ENCODE measurements at regions not wholly inside any gene's neighbourhood (a gene's known extent, or its start where the extent isn't known, plus 50 kb on each side); places are given as distances from the start of the nearest gene placed in this dataset.

DNA sequence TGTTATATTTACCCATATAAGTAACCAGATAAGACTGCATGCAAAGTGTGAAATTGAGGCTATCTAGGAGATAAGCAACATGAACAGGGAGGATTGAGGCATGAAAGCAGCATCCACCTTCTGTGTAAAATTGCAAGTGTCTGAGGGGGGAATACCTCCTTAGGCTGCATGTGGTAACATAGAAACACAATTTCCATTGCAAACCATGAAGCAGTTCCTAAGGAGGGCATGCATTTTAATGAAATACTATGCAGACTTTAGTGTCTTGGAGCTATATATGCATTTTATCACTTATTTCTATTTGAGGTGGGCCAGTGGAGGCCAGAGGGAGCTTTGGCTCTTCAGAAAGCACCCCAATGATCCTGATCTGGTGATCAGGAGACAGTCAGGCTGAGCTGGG, 160.2 kb downstream of the C11orf91 start:
- Histone ChIP-seq H3K27ac (ENCODE audit: low read depth in 2 of 2, low read length in 2 of 2) (no peak overlapping the region), H3K27me3 (ENCODE audit: control insufficient read depth, insufficient read depth, low read length) (no peaks in the 10 kb centered on the region), H3K4me1 (ENCODE audit: control insufficient read depth in 2 of 3, insufficient read depth in 2 of 3, low read depth in 1 of 3, low read length in 3 of 3) (no peaks in the 10 kb centered on the region), H3K36me3 (ENCODE audit: control insufficient read depth in 2 of 3, insufficient read depth in 3 of 3, low read length in 3 of 3) (no peaks in the 10 kb centered on the region), H3K9ac (ENCODE audit: low read length in 3 of 3) (no peak overlapping the region), H3K9me3 (ENCODE audit: control insufficient read depth in 2 of 3, insufficient read depth in 1 of 3, low read length in 3 of 3) (peaks cover 0 to 2% (median 0%) of the 10 kb centered on the region in 3 donors), H3K4me3 (ENCODE audit: low read length in 3 of 3) (no peak overlapping the region)
- DNase-seq = no peak
- intact Hi-C loops (cut with DNase I) = no loop called here
- TF ChIP-seq, protein P1, sequence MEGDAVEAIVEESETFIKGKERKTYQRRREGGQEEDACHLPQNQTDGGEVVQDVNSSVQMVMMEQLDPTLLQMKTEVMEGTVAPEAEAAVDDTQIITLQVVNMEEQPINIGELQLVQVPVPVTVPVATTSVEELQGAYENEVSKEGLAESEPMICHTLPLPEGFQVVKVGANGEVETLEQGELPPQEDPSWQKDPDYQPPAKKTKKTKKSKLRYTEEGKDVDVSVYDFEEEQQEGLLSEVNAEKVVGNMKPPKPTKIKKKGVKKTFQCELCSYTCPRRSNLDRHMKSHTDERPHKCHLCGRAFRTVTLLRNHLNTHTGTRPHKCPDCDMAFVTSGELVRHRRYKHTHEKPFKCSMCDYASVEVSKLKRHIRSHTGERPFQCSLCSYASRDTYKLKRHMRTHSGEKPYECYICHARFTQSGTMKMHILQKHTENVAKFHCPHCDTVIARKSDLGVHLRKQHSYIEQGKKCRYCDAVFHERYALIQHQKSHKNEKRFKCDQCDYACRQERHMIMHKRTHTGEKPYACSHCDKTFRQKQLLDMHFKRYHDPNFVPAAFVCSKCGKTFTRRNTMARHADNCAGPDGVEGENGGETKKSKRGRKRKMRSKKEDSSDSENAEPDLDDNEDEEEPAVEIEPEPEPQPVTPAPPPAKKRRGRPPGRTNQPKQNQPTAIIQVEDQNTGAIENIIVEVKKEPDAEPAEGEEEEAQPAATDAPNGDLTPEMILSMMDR (IDR thresholded peaks at IDR 0.05; ENCODE audit: borderline replicate concordance, extremely low read depth, insufficient read depth) = no peak
- no peak for FAIRE-seq

DNA sequence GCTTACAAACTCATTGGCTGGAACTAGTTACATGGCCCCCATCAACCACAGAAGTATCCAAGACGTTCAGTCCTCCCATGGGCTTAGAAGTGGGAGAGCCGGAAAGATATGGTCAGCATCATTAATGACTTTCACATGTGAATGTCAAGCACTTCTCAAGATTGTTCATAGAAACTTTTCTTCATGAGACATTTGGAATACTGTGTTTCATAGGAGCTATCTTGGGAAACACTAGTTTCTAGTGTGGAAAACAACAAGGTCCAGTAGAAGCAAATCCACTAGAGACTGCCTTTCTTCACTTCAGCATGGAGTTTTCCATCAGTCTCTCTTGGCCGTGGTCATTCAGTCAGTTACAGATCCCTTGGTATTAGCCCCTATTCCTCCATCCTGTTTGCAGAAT, 160.9 kb downstream of the C11orf91 start:
- FAIRE-seq = no peak
- no peak overlapping the region for H3K27ac ChIP-seq (ENCODE audit: low read depth in 2 of 2, low read length in 2 of 2)
- DNase-seq = no peak
- no peaks in the 10 kb centered on the region for H3K36me3 ChIP-seq (ENCODE audit: control insufficient read depth in 2 of 3, insufficient read depth in 3 of 3, low read length in 3 of 3)
- H3K27me3 ChIP-seq (ENCODE audit: control insufficient read depth, insufficient read depth, low read length) = no peaks in the 10 kb centered on the region
- intact Hi-C loops (cut with DNase I) = no loop called here
- no peaks in the 10 kb centered on the region for H3K4me1 ChIP-seq (ENCODE audit: control insufficient read depth in 2 of 3, insufficient read depth in 2 of 3, low read depth in 1 of 3, low read length in 3 of 3)
- TF ChIP-seq, protein P1 (IDR thresholded peaks at IDR 0.05; ENCODE audit: borderline replicate concordance, extremely low read depth, insufficient read depth) = no peak
- no peak overlapping the region for H3K4me3 ChIP-seq (ENCODE audit: low read length in 3 of 3)
- H3K9ac ChIP-seq (ENCODE audit: low read length in 3 of 3) = no peak overlapping the region
- H3K9me3 ChIP-seq (ENCODE audit: control insufficient read depth in 2 of 3, insufficient read depth in 1 of 3, low read length in 3 of 3) = peaks cover 0 to 6% (median 0%) of the 10 kb centered on the region in 3 donors

DNA sequence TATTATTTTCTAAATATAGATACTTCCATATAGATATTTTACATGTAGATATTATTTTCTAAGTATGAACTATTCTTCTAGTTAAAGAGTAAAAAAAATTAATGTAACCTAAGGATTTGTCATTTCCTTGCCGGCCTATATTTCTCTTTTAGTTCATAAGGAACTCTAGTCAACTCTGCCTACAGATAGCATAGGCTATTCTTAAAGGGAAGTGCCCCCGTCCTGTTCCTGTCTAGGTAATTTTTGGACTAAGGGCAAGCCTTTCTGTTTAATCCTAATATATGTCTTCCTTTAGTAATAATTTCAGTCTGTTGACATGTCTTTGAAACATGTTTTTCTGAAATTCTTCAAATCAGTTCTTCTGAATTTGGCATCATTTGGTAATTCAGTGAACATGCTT, 161.9 kb downstream of the C11orf91 start:
- no peaks in the 10 kb centered on the region for H3K4me1 ChIP-seq (ENCODE audit: control insufficient read depth in 2 of 3, insufficient read depth in 2 of 3, low read depth in 1 of 3, low read length in 3 of 3)
- no peak for FAIRE-seq
- H3K27ac ChIP-seq (ENCODE audit: low read depth in 2 of 2, low read length in 2 of 2) = no peak overlapping the region
- H3K9ac ChIP-seq (ENCODE audit: low read length in 3 of 3) = no peak overlapping the region
- no peaks in the 10 kb centered on the region for H3K36me3 ChIP-seq (ENCODE audit: control insufficient read depth in 2 of 3, insufficient read depth in 3 of 3, low read length in 3 of 3)
- TF ChIP-seq, protein P1 (IDR thresholded peaks at IDR 0.05; ENCODE audit: borderline replicate concordance, extremely low read depth, insufficient read depth) = no peak
- DNase-seq = no peak
- H3K4me3 ChIP-seq (ENCODE audit: low read length in 3 of 3) = no peak overlapping the region
- H3K9me3 ChIP-seq (ENCODE audit: control insufficient read depth in 2 of 3, insufficient read depth in 1 of 3, low read length in 3 of 3) = peaks cover 0 to 7% (median 0%) of the 10 kb centered on the region in 3 donors
- H3K27me3 ChIP-seq (ENCODE audit: control insufficient read depth, insufficient read depth, low read length) = no peaks in the 10 kb centered on the region
- intact Hi-C loops (cut with DNase I) = no loop called here

DNA sequence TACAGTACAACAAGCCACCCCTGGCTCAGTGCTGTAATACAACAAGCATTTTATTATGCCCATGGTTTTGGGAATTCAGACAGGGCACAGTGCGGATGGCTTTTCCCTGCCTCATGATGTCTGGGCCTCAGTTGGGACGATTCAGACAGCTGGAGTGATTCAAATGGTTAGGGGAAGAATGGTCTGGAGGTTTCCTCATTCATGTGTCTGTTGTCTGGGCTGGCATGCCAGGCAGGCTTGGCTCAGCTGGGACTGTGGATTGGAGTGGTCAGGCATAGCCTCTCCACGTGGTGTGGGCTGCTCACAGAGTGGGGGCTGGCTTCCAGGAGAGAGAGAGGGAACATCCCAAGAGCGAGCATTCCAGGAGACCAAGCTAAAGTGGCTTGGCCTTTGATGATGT, 164.4 kb downstream of the C11orf91 start:
- TF ChIP-seq, protein P1 (IDR thresholded peaks at IDR 0.05; ENCODE audit: borderline replicate concordance, extremely low read depth, insufficient read depth) = no peak
- no peak overlapping the region for H3K9ac ChIP-seq (ENCODE audit: low read length in 3 of 3)
- no peaks in the 10 kb centered on the region for H3K4me1 ChIP-seq (ENCODE audit: control insufficient read depth in 2 of 3, insufficient read depth in 2 of 3, low read depth in 1 of 3, low read length in 3 of 3)
- no peak overlapping the region for H3K4me3 ChIP-seq (ENCODE audit: low read length in 3 of 3)
- FAIRE-seq (no peak), DNase-seq (no peak)
- H3K9me3 ChIP-seq (ENCODE audit: control insufficient read depth in 2 of 3, insufficient read depth in 1 of 3, low read length in 3 of 3) = peaks cover 0 to 7% (median 0%) of the 10 kb centered on the region in 3 donors
- H3K36me3 ChIP-seq (ENCODE audit: control insufficient read depth in 2 of 3, insufficient read depth in 3 of 3, low read length in 3 of 3) = no peaks in the 10 kb centered on the region
- H3K27ac ChIP-seq (ENCODE audit: low read depth in 2 of 2, low read length in 2 of 2) = no peak overlapping the region
- no peaks in the 10 kb centered on the region for H3K27me3 ChIP-seq (ENCODE audit: control insufficient read depth, insufficient read depth, low read length)
- intact Hi-C loops (cut with DNase I) = no loop called here
